22Rv1 (cell line): ENCODE measurements at regions not wholly inside any gene's neighbourhood (a gene's known extent, or its start where the extent isn't known, plus 50 kb on each side); places are given as distances from the start of the nearest gene placed in this dataset.

ENCODE experiments used
- CTCF ChIP-seq: fragments of 450-650 bp; IDR thresholded peaks from 2 replicates; pipeline ENCODE4 v1.5.1; 2017; ENCODE audit warnings: mild to moderate bottlenecking
- ZFX ChIP-seq: fragments of 450-650 bp; IDR thresholded peaks from 2 replicates; pipeline ENCODE4 v1.6.1; 2017; ENCODE audit warnings: antibody characterized with exemption, borderline replicate concordance

DNA sequence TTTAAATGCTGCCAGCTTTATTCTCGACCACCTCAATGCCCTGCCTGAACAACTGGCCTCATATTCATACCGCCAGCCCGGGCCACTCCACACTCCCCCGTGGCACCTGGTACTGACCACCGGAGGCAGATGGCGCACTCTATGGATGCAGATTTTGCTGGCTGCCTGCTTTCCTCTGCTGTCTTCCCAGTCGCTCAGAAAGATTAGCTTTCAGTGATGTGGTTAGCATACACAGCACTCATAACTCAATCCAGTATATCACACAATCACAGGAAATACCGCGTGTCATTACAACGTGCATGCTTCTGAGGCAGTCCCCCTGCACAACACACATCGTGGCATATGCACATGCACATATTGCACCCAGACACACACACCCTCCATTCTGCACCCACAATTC lies 147.2 kb upstream of the BCOR start:
- TF ChIP-seq CTCF (no peak), ZFX (no peak)
